Stimulated activated naive CD8-positive, alpha-beta T cell treated with anti-CD3 and anti-CD28 coated beads, Interleukin-15, amount 100 ng/mL, for 72 hours (primary cell): ENCODE measurements at regions not wholly inside any gene's neighbourhood (a gene's known extent, or its start where the extent isn't known, plus 50 kb on each side); places are given as distances from the start of the nearest gene placed in this dataset.

Experiments
- ATAC-seq: fragments of 150-1000 bp; cut with Tn5 transposase; 2 replicates; pipeline ENCODE4 v1.10.0; 2021; ENCODE audit warnings: mild to moderate bottlenecking, moderate library complexity
- DNase-seq, 2 donors: peaks; one replicate each; pipeline ENCODE4 v3.0.0; 2021 to 2022
- H3K27ac Mint-ChIP-seq, 2 donors: one replicate each; pipeline ENCODE4 v1.8.0; 2022; ENCODE audit warnings: mild to moderate bottlenecking in 2 of 2, mixed read lengths in 2 of 2, moderate library complexity in 2 of 2
- H3K27me3 Mint-ChIP-seq: one replicate; pipeline ENCODE4 v1.8.0; 2022; ENCODE audit warnings: mixed read lengths
- H3K4me1 Mint-ChIP-seq: one replicate; pipeline ENCODE4 v1.8.0; 2022; ENCODE audit warnings: mild to moderate bottlenecking, mixed read lengths
- H3K4me3 Mint-ChIP-seq, 2 donors: one replicate each; pipeline ENCODE4 v1.8.0; 2022; ENCODE audit warnings: mild to moderate bottlenecking in 2 of 2, mixed read lengths in 2 of 2, moderate library complexity in 1 of 2
- H3K9me3 Mint-ChIP-seq, 2 donors: one replicate each; pipeline ENCODE4 v1.8.0; 2022; ENCODE audit warnings: mixed read lengths in 2 of 2

- ATAC-seq = no peak
- DNase-seq = no peak
- Mint-ChIP-seq H3K4me1 (no peaks in the 10 kb centered on the region), H3K27ac (no peak overlapping the region), H3K4me3 (no peak overlapping the region), H3K27me3 (peaks cover 75% of the 10 kb centered on the region), H3K9me3 (no peaks in the 10 kb centered on the region)
Measured at GRCh38 chr12:64931321-64931720, 106.9 kb downstream of the TBC1D30 start.

- Mint-ChIP-seq H3K4me1 (no peaks in the 10 kb centered on the region), H3K27me3 (peaks cover 74% of the 10 kb centered on the region), H3K4me3 (no peak overlapping the region), H3K9me3 (no peaks in the 10 kb centered on the region), H3K27ac (no peak overlapping the region)
- ATAC-seq (no peak), DNase-seq (no peak)
Measured at GRCh38 chr12:64931981-64932380, 107.5 kb downstream of the TBC1D30 start.

GRCh38 chr12:64933791-64934190, 109.3 kb downstream of the TBC1D30 start:
- H3K27ac Mint-ChIP-seq = no peak overlapping the region
- H3K9me3 Mint-ChIP-seq = no peaks in the 10 kb centered on the region
- peaks cover 72% of the 10 kb centered on the region for H3K27me3 Mint-ChIP-seq
- H3K4me3 Mint-ChIP-seq = no peak overlapping the region
- no peak for DNase-seq
- H3K4me1 Mint-ChIP-seq = no peaks in the 10 kb centered on the region
- no peak for ATAC-seq

GRCh38 chr12:64937452-64937851, 113.0 kb downstream of the TBC1D30 start:
- no peak overlapping the region for H3K27ac Mint-ChIP-seq
- H3K4me3 Mint-ChIP-seq = no peak overlapping the region
- H3K9me3 Mint-ChIP-seq = no peaks in the 10 kb centered on the region
- H3K27me3 Mint-ChIP-seq = peaks cover 66% of the 10 kb centered on the region
- H3K4me1 Mint-ChIP-seq = no peaks in the 10 kb centered on the region
- DNase-seq (no peak), ATAC-seq (no peak)

GRCh38 chr12:64938179-64938578, 113.7 kb downstream of the TBC1D30 start:
- no peaks in the 10 kb centered on the region for H3K9me3 Mint-ChIP-seq
- no peak overlapping the region for H3K4me3 Mint-ChIP-seq
- H3K27me3 Mint-ChIP-seq = peaks cover 59% of the 10 kb centered on the region

GRCh38 chr12:64943686-64944085, 119.2 kb downstream of the TBC1D30 start:
- ATAC-seq (peak; percentile 33), DNase-seq (no peak)
- H3K9me3 Mint-ChIP-seq = no peaks in the 10 kb centered on the region
- peaks cover 49% of the 10 kb centered on the region for H3K27me3 Mint-ChIP-seq
- no peak overlapping the region for H3K27ac Mint-ChIP-seq
- no peaks in the 10 kb centered on the region for H3K4me1 Mint-ChIP-seq
- H3K4me3 Mint-ChIP-seq = no peak overlapping the region

More at GRCh38 chr12:64938179-64938578, 113.7 kb downstream of the TBC1D30 start:
- Mint-ChIP-seq H3K27ac (no peak overlapping the region), H3K4me1 (no peaks in the 10 kb centered on the region)
- no peak for DNase-seq
- no peak for ATAC-seq

- no peaks in the 10 kb centered on the region for H3K4me1 Mint-ChIP-seq
- no peaks in the 10 kb centered on the region for H3K9me3 Mint-ChIP-seq
- ATAC-seq (no peak), DNase-seq (no peak)
- no peak overlapping the region for H3K27ac Mint-ChIP-seq
- peaks cover 47% of the 10 kb centered on the region for H3K27me3 Mint-ChIP-seq
- H3K4me3 Mint-ChIP-seq = no peak overlapping the region
Measured at GRCh38 chr12:64944966-64945365, 120.5 kb downstream of the TBC1D30 start.

GRCh38 chr12:64946132-64946829, 121.8 kb downstream of the TBC1D30 start:
- no peak overlapping the region for H3K27ac Mint-ChIP-seq
- peaks cover 42% of the 10 kb centered on the region for H3K27me3 Mint-ChIP-seq
- H3K4me3 Mint-ChIP-seq = no peak overlapping the region
- ATAC-seq (no peak), DNase-seq (no peak)
- no peaks in the 10 kb centered on the region for H3K4me1 Mint-ChIP-seq
- H3K9me3 Mint-ChIP-seq = no peaks in the 10 kb centered on the region

GRCh38 chr12:64950711-64951298, 126.4 kb downstream of the TBC1D30 start:
- H3K4me1 Mint-ChIP-seq = no peaks in the 10 kb centered on the region
- H3K4me3 Mint-ChIP-seq = no peak overlapping the region
- ATAC-seq (no peak), DNase-seq (no peak)
- peaks cover 25% of the 10 kb centered on the region for H3K27me3 Mint-ChIP-seq
- no peak overlapping the region for H3K27ac Mint-ChIP-seq
- no peaks in the 10 kb centered on the region for H3K9me3 Mint-ChIP-seq

- no peaks in the 10 kb centered on the region for H3K9me3 Mint-ChIP-seq
- peaks cover 25% of the 10 kb centered on the region for H3K27me3 Mint-ChIP-seq
- no peaks in the 10 kb centered on the region for H3K4me1 Mint-ChIP-seq
- H3K4me3 Mint-ChIP-seq = no peak overlapping the region
- ATAC-seq (no peak), DNase-seq (no peak)
- H3K27ac Mint-ChIP-seq = no peak overlapping the region
Measured at GRCh38 chr12:64951944-64952343, 127.5 kb downstream of the TBC1D30 start.

GRCh38 chr12:64955746-64956145, 131.3 kb downstream of the TBC1D30 start:
- peaks cover 16% of the 10 kb centered on the region for H3K27me3 Mint-ChIP-seq
- no peak overlapping the region for H3K4me3 Mint-ChIP-seq
- H3K4me1 Mint-ChIP-seq = no peaks in the 10 kb centered on the region
- DNase-seq = no peak
- H3K27ac Mint-ChIP-seq = no peak overlapping the region
- no peaks in the 10 kb centered on the region for H3K9me3 Mint-ChIP-seq
- ATAC-seq = no peak

GRCh38 chr12:64965920-64966319, 141.5 kb downstream of the TBC1D30 start:
- Mint-ChIP-seq H3K4me1 (no peaks in the 10 kb centered on the region), H3K27me3 (peaks cover 53% of the 10 kb centered on the region), H3K4me3 (no peak overlapping the region), H3K27ac (no peak overlapping the region), H3K9me3 (peaks cover 15 to 17% of the 10 kb centered on the region in 2 donors)
- ATAC-seq (no peak), DNase-seq (no peak)

- Mint-ChIP-seq H3K27me3 (peaks cover 53% of the 10 kb centered on the region), H3K4me3 (no peak overlapping the region), H3K4me1 (no peaks in the 10 kb centered on the region), H3K9me3 (peaks cover 7 to 8% of the 10 kb centered on the region in 2 donors), H3K27ac (no peak overlapping the region)
- DNase-seq = no peak
- ATAC-seq = no peak
Measured at GRCh38 chr12:64968989-64969819, 144.8 kb downstream of the TBC1D30 start.

GRCh38 chr12:64976131-64976530, 145.0 kb downstream of the WIF1 start:
- no peak overlapping the region for H3K27ac Mint-ChIP-seq
- H3K27me3 Mint-ChIP-seq = peaks cover 22% of the 10 kb centered on the region
- H3K9me3 Mint-ChIP-seq = peaks cover 7 to 17% of the 10 kb centered on the region in 2 donors
- DNase-seq = no peak
- H3K4me3 Mint-ChIP-seq = no peak overlapping the region
- no peaks in the 10 kb centered on the region for H3K4me1 Mint-ChIP-seq
- ATAC-seq = no peak

GRCh38 chr12:64983771-64984278, 137.3 kb downstream of the WIF1 start:
- no peak for DNase-seq

GRCh38 chr12:64991121-64991611, 129.9 kb downstream of the WIF1 start:
- no peaks in the 10 kb centered on the region for H3K4me1 Mint-ChIP-seq
- H3K9me3 Mint-ChIP-seq = no peaks in the 10 kb centered on the region
- H3K4me3 Mint-ChIP-seq = no peak overlapping the region
- ATAC-seq (no peak), DNase-seq (no peak)
- no peak overlapping the region for H3K27ac Mint-ChIP-seq
- H3K27me3 Mint-ChIP-seq = peaks cover 27% of the 10 kb centered on the region

More at GRCh38 chr12:64983771-64984278, 137.3 kb downstream of the WIF1 start:
- ATAC-seq = no peak
- Mint-ChIP-seq H3K4me3 (no peak overlapping the region), H3K27me3 (peaks cover 10% of the 10 kb centered on the region), H3K9me3 (peaks cover 16 to 17% of the 10 kb centered on the region in 2 donors), H3K4me1 (no peaks in the 10 kb centered on the region), H3K27ac (no peak overlapping the region)
